ENCODE measurements at regions not wholly inside any gene's neighbourhood (a gene's known extent, or its start where the extent isn't known, plus 50 kb on each side); places are given as distances from the start of the nearest gene placed in this dataset.

DNA sequence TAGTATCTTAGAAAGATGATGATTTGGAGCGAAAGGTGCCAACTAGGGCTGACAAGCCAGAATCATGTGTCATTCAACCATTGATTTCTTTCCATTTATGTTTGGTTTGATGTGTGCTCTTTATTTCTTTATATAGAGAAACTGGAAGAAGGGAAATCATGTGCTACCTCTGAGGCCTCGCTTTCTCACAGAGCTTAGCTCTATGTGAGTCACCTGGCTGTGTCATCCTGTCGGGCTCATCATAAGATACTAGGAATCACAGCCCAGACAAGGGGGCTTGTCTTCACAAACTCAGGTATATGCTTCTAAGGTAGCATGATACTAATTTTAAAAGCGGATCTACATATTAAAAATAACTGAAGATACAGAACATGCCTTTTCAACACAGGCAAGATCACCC is 81.7 kb upstream of the GPM6B start:
- peak overlapping the region; percentile 80 for H3K27ac ChIP-seq
- CTCF ChIA-PET: no interaction called here
- TF ChIP-seq, protein P1, sequence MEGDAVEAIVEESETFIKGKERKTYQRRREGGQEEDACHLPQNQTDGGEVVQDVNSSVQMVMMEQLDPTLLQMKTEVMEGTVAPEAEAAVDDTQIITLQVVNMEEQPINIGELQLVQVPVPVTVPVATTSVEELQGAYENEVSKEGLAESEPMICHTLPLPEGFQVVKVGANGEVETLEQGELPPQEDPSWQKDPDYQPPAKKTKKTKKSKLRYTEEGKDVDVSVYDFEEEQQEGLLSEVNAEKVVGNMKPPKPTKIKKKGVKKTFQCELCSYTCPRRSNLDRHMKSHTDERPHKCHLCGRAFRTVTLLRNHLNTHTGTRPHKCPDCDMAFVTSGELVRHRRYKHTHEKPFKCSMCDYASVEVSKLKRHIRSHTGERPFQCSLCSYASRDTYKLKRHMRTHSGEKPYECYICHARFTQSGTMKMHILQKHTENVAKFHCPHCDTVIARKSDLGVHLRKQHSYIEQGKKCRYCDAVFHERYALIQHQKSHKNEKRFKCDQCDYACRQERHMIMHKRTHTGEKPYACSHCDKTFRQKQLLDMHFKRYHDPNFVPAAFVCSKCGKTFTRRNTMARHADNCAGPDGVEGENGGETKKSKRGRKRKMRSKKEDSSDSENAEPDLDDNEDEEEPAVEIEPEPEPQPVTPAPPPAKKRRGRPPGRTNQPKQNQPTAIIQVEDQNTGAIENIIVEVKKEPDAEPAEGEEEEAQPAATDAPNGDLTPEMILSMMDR (conservative IDR thresholded peaks at IDR 0.05; ENCODE audit: low read depth): no peak
- POLR2A ChIA-PET (ENCODE audit: low non-redundant PET): no interaction called here
- DNase-seq (ENCODE audit: low spot score): peak; percentile 57

DNA sequence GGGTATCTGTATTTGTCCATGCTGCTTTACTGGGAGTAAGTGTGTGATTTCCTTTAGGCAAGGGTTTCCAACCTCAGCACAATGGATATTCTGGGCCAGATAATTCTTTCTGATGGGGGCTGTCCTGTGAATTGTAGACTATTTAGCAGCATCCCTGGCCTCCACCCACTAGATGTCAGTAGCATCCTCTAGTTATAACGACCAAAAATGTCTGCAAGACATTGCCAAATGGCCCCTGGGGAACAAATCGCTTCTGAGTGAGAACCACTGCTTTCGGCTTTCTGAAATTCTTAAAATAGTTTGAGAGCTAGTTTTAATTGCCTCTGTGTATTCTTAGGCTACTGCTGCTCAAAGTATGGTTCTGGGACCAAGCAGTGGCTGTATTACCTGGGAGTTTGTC is 81.2 kb upstream of the GPM6B start:
- TF ChIP-seq, protein P1 (conservative IDR thresholded peaks at IDR 0.05; ENCODE audit: low read depth): no peak
- H3K27ac ChIP-seq: no peak overlapping the region
- POLR2A ChIA-PET (ENCODE audit: low non-redundant PET): no interaction called here
- CTCF ChIA-PET: no interaction called here
- no peak for DNase-seq (ENCODE audit: low spot score)

DNA sequence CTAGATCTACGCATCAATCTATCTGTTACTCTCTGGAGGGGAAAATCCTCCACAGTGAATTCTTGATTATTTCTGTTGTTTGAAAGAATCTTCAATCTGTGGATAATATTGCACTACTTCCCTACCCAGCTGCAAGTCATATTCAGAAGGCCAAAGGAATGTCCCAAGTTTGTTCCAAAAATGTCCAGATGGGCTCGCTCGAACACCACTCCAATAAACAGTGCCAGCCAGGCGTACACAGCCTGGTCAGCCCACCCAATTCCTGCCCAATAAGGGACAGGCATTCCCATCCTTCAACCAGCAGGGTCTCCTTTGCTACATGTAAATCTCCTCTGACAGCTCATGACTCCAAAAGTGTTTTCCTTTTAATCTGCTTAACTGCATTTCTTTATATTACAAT is 80.7 kb upstream of the GPM6B start:
- DNase-seq (ENCODE audit: low spot score): no peak
- TF ChIP-seq, protein P1 (conservative IDR thresholded peaks at IDR 0.05; ENCODE audit: low read depth): no peak
- no peak overlapping the region for H3K27ac ChIP-seq
- ChIA-PET CTCF (no interaction called here), POLR2A (ENCODE audit: low non-redundant PET) (no interaction called here)

DNA sequence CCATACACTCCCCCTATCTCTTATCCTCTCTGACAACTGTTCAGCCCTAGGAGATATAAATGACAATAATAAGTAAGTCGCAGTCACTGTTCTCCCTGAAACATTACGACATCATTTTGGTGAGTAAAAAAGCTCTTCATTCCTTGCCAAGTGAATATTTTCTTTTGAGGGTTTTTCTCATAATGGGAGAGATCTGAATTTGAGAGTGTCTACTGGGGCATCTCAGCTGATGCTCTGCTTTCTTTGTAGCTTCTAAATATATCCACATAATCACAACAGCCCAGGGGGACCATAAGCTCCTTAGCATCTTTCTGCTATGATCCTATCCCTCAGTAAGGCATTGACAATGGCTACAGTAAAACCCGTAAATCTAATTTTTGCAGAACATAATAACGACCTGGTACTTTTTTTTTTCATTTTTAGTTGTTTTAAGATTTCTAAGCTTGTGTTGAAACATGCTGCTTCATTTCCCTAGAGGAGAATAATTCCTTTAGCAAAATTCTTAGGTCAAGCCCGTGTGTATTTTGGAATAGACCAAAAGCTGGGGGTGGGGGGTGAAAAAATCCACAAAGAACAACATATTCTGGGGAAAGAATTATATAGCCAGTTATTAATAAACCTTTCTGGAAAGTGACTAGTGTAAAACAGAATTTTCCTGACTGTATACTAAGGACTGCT is 78.1 kb upstream of the GPM6B start:
- ChIA-PET CTCF (interaction anchor here (0.6 to 1.0 kb wide), 2 partner anchors 15 to 43 kb away, joined by 3 to 4 read pairs; no protein-coding TSS in a partner anchor), POLR2A (ENCODE audit: low non-redundant PET) (no interaction called here)
- DNase-seq (ENCODE audit: low spot score): no peak
- TF ChIP-seq, protein P1 (conservative IDR thresholded peaks at IDR 0.05; ENCODE audit: low read depth): no peak
- no peak overlapping the region for H3K27ac ChIP-seq

DNA sequence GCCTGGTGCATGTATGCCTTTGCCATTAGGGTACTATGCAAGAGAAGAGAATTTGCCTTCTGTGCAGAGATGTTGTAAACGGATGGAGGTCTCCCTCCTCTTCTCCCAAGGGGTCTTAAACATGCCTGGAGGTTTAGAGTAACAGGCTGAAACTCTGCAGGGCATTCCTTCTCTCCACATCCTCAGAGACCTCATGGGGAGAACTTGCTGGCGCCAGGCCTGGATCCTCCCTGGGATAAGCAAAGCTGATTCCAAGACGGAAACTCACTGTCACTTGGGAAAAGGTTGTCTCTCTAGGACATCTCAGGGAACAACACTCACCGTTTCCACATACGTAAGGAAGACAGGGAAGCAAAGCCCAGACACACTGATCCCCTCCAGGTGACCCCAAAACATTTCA is 76.9 kb upstream of the GPM6B start:
- CTCF ChIA-PET: interaction anchor here (0.6 kb wide), 1 partner anchor 336 kb away, joined by 4 read pairs; no protein-coding TSS in a partner anchor
- POLR2A ChIA-PET (ENCODE audit: low non-redundant PET): no interaction called here
- no peak for DNase-seq (ENCODE audit: low spot score)
- H3K27ac ChIP-seq: no peak overlapping the region
- TF ChIP-seq, protein P1 (conservative IDR thresholded peaks at IDR 0.05; ENCODE audit: low read depth): no peak

DNA sequence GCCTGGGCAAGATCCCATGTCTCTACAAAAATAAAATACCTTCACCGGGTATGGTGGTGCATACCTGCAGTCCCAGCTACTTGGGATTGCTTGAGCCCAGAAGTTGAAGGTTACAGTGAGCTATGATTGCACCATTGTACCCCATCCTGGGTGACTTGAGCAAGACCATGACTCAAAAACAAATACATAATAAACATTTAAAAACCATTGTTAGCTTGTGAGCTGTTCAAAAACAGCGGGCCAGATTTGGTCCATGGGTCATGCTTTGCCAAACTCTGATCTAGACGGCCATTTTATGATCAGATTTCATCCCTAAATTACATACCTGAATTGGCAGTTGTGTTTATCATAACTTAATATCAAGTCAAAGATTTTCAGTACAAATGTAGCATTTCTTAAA is 76.0 kb upstream of the GPM6B start:
- CTCF ChIA-PET: no interaction called here

More for the DNA sequence above, 76.0 kb upstream of the GPM6B start:
- DNase-seq (ENCODE audit: low spot score): no peak
- POLR2A ChIA-PET (ENCODE audit: low non-redundant PET): no interaction called here
- TF ChIP-seq, protein P1 (conservative IDR thresholded peaks at IDR 0.05; ENCODE audit: low read depth): no peak
- H3K27ac ChIP-seq: no peak overlapping the region

Measured in RWPE1 (cell line).